ENCODE measurements at regions not wholly inside any gene's neighbourhood (a gene's known extent, or its start where the extent isn't known, plus 50 kb on each side); places are given as distances from the start of the nearest gene placed in this dataset.
"Not testable (repeated sequence)": the region's sequence is repeated elsewhere in the genome, so short reads cannot be mapped to it uniquely, and the experiment has no call there.

DNA sequence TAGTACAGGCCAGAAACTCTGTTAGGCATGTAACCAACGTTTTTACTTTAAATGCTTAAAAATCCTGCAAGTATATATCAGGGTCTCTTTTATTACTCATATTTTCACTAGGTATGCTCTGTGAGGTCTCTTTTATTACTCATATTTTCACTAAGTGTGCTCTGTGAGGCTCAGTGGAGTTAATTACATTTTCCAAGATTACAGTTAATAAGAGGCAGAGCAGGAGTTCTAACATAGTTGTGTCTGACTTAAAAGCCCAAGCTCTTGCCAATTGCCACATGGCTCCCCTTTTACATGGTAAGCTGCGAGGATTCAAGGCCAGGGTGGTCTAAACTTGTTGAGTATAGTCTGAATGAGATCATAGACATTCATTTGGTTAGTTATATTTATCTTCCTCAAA, 81.0 kb upstream of the ARMCX2 start:
- no peaks in the 10 kb centered on the region for H3K4me1 Mint-ChIP-seq
- ChIA-PET CTCF (no interaction called here), POLR2A (no interaction called here)
- no peak overlapping the region for H3K27ac Mint-ChIP-seq
- H3K9me3 Mint-ChIP-seq, result no peaks in the 10 kb centered on the region
- peaks cover 6% of the 10 kb centered on the region for H3K27me3 Mint-ChIP-seq
- no peaks in the 10 kb centered on the region for H3K36me3 Mint-ChIP-seq (ENCODE audit: low read depth)
- no peak for DNase-seq
- no peak overlapping the region for H3K4me3 Mint-ChIP-seq

GRCh38 chrX:101738867-101739266, 79.2 kb upstream of the ARMCX2 start:
- H3K36me3 Mint-ChIP-seq (ENCODE audit: low read depth); H3K27ac Mint-ChIP-seq; CTCF ChIA-PET; POLR2A ChIA-PET; DNase-seq; H3K4me1 Mint-ChIP-seq; H3K9me3 Mint-ChIP-seq; H3K27me3 Mint-ChIP-seq; H3K4me3 Mint-ChIP-seq: not testable (repeated sequence)

DNA sequence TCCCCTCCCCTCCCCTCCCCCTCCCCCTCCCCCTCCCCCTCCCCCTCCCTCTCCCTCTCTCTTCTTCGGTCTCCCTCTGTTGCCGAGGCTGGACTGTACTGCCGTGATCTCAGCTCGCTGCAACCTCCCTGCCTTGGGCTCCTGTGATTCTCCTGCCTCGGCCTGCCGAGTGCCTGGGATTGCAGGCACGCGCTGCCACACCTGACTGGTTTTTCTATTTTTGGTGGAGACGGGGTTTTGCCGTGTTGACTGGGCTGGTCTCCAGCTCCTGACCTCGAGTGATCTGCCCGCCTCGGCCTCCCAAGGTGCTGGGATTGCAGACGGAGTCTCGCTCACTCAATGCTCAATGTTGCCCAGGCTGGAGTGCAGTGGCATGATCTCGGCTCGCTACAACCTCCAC, 78.8 kb upstream of the ARMCX2 start:
- POLR2A ChIA-PET; DNase-seq; H3K4me1 Mint-ChIP-seq; H3K27ac Mint-ChIP-seq; CTCF ChIA-PET; H3K9me3 Mint-ChIP-seq; H3K27me3 Mint-ChIP-seq; H3K36me3 Mint-ChIP-seq (ENCODE audit: low read depth); H3K4me3 Mint-ChIP-seq: not testable (repeated sequence)

DNA sequence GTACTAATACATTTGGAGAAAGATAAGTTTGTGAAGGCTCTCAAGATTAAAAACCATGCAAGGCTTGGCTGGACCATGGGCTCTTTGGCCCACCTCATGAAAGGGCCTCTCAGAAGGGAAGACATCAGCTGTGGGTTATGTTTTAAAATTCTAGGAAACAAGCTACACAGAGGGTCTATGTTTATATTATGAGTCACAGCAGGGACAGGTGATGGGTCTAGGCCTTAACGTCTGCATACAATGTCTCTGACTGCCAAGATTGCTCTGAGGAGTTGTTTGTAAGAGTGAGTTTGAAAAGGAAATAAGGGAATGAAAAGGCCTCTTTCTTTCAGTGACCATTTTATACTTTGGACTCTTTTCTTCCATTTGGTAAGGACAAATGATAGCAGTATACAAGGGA, 77.0 kb upstream of the ARMCX2 start:
- ChIA-PET CTCF (no interaction called here), POLR2A (no interaction called here)
- Mint-ChIP-seq H3K36me3 (ENCODE audit: low read depth) (no peaks in the 10 kb centered on the region), H3K4me3 (no peak overlapping the region), H3K27ac (no peak overlapping the region), H3K27me3 (no peaks in the 10 kb centered on the region), H3K9me3 (no peaks in the 10 kb centered on the region), H3K4me1 (no peaks in the 10 kb centered on the region)
- no peak for DNase-seq

DNA sequence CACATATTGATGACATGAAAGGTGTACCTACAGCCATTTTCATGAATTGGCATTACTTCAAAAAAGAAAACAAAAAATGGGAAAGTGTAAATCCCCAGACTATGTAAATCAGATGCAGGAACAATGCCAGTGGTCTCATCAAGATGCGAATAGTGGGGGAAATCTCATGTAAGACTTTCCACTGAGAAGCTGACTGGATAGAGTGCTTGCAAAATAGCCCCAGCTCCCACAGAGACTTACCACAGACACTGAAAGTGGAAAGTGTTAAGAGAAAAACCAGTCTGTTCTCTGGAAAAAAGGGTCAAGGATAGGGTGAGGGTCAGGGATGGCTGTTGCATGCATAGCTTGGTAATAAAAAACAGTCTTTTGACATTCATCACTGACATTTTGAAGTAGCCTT, 73.2 kb upstream of the ARMCX2 start:
- Mint-ChIP-seq H3K4me3 (no peak overlapping the region), H3K27ac (no peak overlapping the region), H3K36me3 (ENCODE audit: low read depth) (no peaks in the 10 kb centered on the region), H3K9me3 (no peaks in the 10 kb centered on the region), H3K27me3 (no peaks in the 10 kb centered on the region), H3K4me1 (no peaks in the 10 kb centered on the region)
- no peak for DNase-seq
- ChIA-PET POLR2A (no interaction called here), CTCF (no interaction called here)

DNA sequence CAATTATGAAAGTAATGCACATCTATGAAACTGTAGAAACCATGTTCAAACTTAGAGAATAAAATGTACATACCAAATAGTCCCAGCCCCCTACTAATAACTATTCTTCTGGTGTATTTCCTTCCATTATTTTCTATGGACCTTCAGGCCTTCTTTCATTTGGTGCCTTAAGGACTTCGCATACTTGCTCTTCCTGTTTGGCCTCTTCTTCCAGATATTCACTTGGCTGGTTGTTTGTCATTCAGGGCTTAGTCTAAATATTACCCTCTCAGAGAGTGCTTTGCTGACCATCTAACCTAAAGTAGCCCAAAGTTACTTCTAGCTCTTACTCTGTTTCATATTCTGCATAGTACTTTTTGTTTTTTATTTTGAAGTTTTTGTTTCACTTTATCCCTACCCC, 70.3 kb upstream of the ARMCX2 start:
- ChIA-PET CTCF (no interaction called here), POLR2A (no interaction called here)
- no peak overlapping the region for H3K4me3 Mint-ChIP-seq
- no peak overlapping the region for H3K27ac Mint-ChIP-seq
- H3K36me3 Mint-ChIP-seq (ENCODE audit: low read depth), result no peaks in the 10 kb centered on the region
- no peaks in the 10 kb centered on the region for H3K9me3 Mint-ChIP-seq
- H3K27me3 Mint-ChIP-seq, result no peaks in the 10 kb centered on the region
- H3K4me1 Mint-ChIP-seq, result no peaks in the 10 kb centered on the region
- DNase-seq, result no peak
